Activated naive CD8-positive, alpha-beta T cell treated with anti-CD3 and anti-CD28 coated beads for 36 hours (primary cell): ENCODE measurements at regions not wholly inside any gene's neighbourhood (a gene's known extent, or its start where the extent isn't known, plus 50 kb on each side); places are given as distances from the start of the nearest gene placed in this dataset.
A peak's percentile ranks its signal among the peaks of the same experiment; 100 is the strongest.
"Not testable (repeated sequence)": the region's sequence is repeated elsewhere in the genome, so short reads cannot be mapped to it uniquely, and the experiment has no call there.

Experiments
- DNase-seq: peaks from one replicate; pipeline ENCODE4 v3.0.0; 2021
- H3K27ac Mint-ChIP-seq: one replicate; pipeline ENCODE4 v1.8.0; 2022; ENCODE audit warnings: mild to moderate bottlenecking, moderate library complexity, mixed read lengths
- H3K27me3 Mint-ChIP-seq: one replicate; pipeline ENCODE4 v1.8.0; 2022; ENCODE audit warnings: mild to moderate bottlenecking, mixed read lengths
- H3K36me3 Mint-ChIP-seq: one replicate; pipeline ENCODE4 v1.8.0; 2021; ENCODE audit warnings: mild to moderate bottlenecking, mixed read lengths
- H3K4me1 Mint-ChIP-seq: one replicate; pipeline ENCODE4 v1.8.0; 2021; ENCODE audit warnings: mixed read lengths
- H3K4me3 Mint-ChIP-seq: one replicate; pipeline ENCODE4 v1.8.0; 2022; ENCODE audit warnings: mild to moderate bottlenecking, moderate library complexity, mixed read lengths
- H3K9me3 Mint-ChIP-seq: one replicate; pipeline ENCODE4 v1.8.0; 2022; ENCODE audit warnings: mixed read lengths

GRCh38 chr2:224650815-224651439 is 65.2 kb downstream of the CCDC195 start:
- H3K27ac Mint-ChIP-seq = no peak overlapping the region
- DNase-seq = no peak
- H3K36me3 Mint-ChIP-seq = no peaks in the 10 kb centered on the region
- no peaks in the 10 kb centered on the region for H3K9me3 Mint-ChIP-seq
- no peaks in the 10 kb centered on the region for H3K4me1 Mint-ChIP-seq
- H3K27me3 Mint-ChIP-seq = no peaks in the 10 kb centered on the region
- H3K4me3 Mint-ChIP-seq = no peak overlapping the region

- H3K9me3 Mint-ChIP-seq, DNase-seq, H3K27ac Mint-ChIP-seq, H3K27me3 Mint-ChIP-seq, H3K4me1 Mint-ChIP-seq, H3K36me3 Mint-ChIP-seq, H3K4me3 Mint-ChIP-seq: not testable (repeated sequence)
Observed at GRCh38 chr2:224647684-224648083, 62.5 kb upstream of the CUL3 start.

GRCh38 chr2:224646242-224646846 is 61.2 kb upstream of the CUL3 start:
- H3K9me3 Mint-ChIP-seq = no peaks in the 10 kb centered on the region
- peak; percentile 3 for DNase-seq
- H3K27me3 Mint-ChIP-seq = no peaks in the 10 kb centered on the region
- H3K4me1 Mint-ChIP-seq = no peaks in the 10 kb centered on the region
- no peaks in the 10 kb centered on the region for H3K36me3 Mint-ChIP-seq
- no peak overlapping the region for H3K4me3 Mint-ChIP-seq
- H3K27ac Mint-ChIP-seq = no peak overlapping the region

- no peaks in the 10 kb centered on the region for H3K9me3 Mint-ChIP-seq
- H3K4me1 Mint-ChIP-seq = no peaks in the 10 kb centered on the region
- no peak for DNase-seq
- no peaks in the 10 kb centered on the region for H3K36me3 Mint-ChIP-seq
- H3K4me3 Mint-ChIP-seq = no peak overlapping the region
- H3K27me3 Mint-ChIP-seq = no peaks in the 10 kb centered on the region
- no peak overlapping the region for H3K27ac Mint-ChIP-seq
Observed at GRCh38 chr2:224645722-224646121, 60.6 kb upstream of the CUL3 start.

- no peak for DNase-seq
- Mint-ChIP-seq H3K4me1 (peaks cover 9% of the 10 kb centered on the region), H3K4me3 (no peak overlapping the region), H3K9me3 (no peaks in the 10 kb centered on the region), H3K27me3 (no peaks in the 10 kb centered on the region), H3K27ac (no peak overlapping the region), H3K36me3 (no peaks in the 10 kb centered on the region)
Observed at GRCh38 chr2:224640679-224641078, 55.5 kb upstream of the CUL3 start.

- no peaks in the 10 kb centered on the region for H3K9me3 Mint-ChIP-seq
- no peaks in the 10 kb centered on the region for H3K27me3 Mint-ChIP-seq
- DNase-seq = no peak
- peak overlapping the region; percentile 27 for H3K27ac Mint-ChIP-seq
- no peaks in the 10 kb centered on the region for H3K36me3 Mint-ChIP-seq
- peaks cover 9% of the 10 kb centered on the region for H3K4me1 Mint-ChIP-seq
- H3K4me3 Mint-ChIP-seq = no peak overlapping the region
Observed at GRCh38 chr2:224638301-224638823, 53.2 kb upstream of the CUL3 start.
